Astrocyte of the hippocampus (primary cell): ENCODE measurements at regions not wholly inside any gene's neighbourhood (a gene's known extent, or its start where the extent isn't known, plus 50 kb on each side); places are given as distances from the start of the nearest gene placed in this dataset.
"Not testable (repeated sequence)": the region's sequence is repeated elsewhere in the genome, so short reads cannot be mapped to it uniquely, and the experiment has no call there.

Experiments
- DNase-seq: peaks from one replicate; pipeline ENCODE4 v3.0.0; 2011; ENCODE audit warnings: low read depth, low spot score

DNA sequence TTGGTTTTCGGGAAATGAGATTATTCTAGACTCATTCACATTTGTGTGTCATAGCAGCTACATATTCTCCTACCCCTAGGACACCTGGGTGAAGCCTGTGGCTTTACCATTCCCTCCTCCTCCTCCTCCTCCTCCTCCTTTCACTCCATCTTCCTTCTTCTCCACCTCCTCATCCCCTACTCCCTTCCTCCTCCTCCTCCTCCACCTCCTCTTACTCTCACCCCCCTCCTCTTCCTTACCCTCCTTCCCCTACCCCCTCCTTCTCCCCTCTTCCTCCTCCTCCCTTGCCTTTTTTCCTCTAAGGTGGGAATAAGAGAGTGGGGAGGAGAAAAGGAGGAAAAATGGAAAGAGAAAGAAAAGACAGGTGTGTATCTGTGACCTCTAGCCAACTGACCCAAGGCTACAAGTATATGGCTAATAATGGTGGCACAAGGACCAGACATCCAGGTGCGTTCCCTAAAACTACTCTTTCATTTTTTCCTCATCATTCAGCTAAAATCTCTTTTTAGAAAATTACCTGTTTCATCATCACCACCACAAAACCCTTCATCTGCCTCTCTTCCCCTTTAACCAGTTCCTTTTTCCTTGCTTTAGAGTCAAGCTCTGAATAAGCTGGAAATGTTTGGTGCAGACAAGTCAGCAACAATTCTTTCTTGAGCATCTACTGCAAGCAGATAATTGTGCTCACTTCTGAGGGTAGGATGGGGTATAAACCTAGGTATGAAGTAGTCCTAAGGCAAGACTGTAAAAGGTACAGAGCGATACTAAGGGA is 149.8 kb upstream of the FOXN3 start:
- no peak for DNase-seq

GRCh38 chr14:89566180-89566579 is 149.1 kb upstream of the FOXN3 start:
- DNase-seq, result no peak

GRCh38 chr14:89565607-89566006 is 148.6 kb upstream of the FOXN3 start:
- DNase-seq, result peak; percentile 38

DNA sequence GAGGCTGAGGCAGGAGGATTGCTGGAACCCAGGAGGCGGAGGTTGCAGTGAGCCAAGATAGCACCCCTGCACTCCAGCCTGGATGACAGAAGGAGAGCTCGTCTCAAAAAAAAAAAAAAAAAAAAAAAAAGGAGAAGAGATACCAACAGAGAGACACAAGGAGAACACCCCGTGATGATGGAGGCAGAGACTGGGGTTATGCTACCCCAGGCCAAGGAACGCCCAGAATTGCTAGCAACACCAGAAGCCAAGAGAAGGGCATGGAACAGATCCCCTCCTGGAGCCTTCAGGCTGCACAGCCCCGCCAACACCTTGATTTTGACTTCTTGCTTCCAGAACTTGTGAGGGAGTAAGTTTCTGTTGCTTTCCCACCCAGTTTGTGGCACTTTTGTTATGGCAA is 148.0 kb upstream of the FOXN3 start:
- no peak for DNase-seq

DNA sequence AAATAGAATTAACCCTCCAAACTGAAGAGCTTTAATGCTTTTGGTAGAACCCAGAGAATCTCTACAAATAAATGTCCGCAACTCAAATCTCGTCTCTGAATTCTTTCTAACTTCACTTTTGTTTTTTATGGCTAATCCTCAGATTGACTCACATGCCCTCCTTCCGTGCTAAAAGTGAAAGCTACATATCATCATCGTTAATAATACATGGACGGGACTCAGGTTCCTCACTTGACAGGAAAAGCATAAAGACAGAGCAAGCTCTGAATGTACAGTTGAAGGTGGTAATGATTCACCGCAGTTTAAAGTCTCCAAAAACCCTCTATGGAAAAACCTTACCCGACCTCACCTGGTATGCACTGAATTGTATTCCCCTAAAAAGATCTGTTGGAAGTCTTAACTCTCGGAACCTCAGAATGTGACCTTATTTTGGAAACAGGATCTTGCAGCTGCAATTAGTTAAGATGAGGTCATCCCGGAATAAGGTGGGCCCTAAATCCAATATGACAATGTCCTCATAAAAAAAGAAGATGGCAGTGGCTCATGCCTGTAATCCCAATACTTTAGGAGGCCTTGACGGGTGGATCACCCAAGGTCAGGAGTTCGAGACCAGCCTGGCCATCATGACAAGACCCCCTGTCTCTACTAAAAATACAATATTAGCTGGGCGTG is 147.4 kb upstream of the FOXN3 start:
- DNase-seq, result peak; percentile 3

- no peak for DNase-seq
Observed at GRCh38 chr14:89563471-89563870, 146.4 kb upstream of the FOXN3 start.

DNA sequence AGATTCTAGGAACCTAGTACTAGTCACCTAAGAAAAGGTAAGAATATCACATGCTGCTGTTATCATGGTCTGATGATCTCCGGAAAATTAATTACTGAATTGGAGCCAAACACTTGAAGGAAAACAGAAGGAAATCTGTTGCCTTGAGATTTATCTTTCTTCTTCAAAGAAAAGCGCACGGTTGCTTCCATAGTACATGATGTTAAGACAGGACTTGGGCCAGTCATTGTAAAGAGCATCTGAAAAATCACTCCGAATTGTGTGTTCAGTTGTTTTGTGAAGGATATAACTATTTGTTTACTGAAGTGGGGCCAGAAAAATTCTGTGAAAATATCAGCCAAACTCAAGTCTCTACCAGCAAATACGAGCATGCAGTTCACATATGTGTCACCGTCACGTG is 134.9 kb upstream of the FOXN3 start:
- DNase-seq, result no peak

DNA sequence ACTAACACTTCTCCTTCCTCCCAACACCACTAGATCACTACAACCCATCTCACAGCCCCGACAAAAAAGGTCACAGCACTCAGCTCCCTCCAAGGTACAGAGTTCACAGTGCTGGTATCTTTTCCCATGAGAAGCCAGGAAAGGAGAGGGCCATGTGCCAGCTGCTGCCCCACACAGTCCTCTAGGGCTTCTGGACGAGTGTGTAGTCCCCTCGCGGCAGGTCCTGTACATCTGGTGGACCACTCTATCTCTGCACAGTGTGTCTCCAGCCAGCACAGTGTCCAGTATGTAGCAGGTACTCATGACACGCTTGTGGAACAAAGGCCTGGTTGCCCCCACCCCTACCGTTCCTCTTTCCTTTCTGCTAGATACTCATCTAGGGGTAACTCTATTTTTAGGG is 134.4 kb upstream of the FOXN3 start:
- DNase-seq, result no peak

DNA sequence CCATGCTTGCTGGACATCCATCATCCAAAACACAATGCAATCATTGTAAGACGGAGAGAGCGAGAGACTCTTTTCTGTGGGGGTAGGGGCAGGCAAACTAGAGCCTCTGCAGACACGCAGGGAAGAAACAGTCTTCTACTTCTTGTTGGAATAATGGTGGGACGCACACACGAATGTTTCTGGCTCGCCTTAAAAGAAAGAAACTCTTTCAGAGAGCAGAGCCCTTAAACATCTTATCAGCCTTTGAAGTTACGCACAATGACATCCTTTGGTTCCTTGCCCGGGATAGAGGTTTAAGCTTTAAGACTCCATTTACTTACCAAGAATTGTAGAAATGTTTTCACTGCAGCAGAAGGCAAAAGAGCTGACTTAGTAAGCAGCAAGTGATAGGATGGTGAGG is 133.8 kb upstream of the FOXN3 start:
- DNase-seq, result peak; percentile 38

DNA sequence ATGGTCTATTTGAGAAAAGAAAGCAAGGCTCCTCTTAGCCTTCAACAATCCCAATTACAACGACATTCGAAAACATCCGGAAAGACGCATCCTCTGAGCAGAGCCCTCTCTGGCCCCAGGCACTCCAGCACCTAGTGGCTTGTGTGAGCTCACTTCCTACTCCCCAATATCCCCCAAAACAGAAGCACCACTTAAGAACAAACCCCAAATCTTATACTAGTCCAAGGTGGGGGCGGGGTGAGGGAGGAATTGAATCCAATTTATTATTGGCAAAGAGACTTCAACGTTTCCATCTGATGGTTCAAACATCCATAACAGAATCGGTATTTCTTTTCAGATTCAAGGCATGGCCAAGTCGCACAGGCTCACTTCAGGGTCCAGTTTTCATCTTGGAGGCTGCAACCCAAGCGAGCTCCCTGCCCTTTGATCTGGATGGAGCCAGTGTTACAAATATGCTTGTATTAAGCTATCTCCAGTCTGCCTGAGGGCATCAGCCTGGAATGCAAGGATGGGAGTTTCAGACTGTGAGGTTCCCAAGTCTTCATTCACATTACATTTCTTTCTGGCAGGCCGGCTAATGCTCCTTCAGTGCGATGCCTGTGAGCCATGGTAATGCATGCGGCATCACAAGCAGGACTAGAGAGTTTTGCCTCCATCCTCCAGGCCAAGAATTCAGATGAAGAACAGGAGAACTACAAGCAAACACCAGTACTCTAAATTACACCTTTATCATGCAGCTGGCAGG is 132.5 kb upstream of the FOXN3 start:
- peak; percentile 49 for DNase-seq

DNA sequence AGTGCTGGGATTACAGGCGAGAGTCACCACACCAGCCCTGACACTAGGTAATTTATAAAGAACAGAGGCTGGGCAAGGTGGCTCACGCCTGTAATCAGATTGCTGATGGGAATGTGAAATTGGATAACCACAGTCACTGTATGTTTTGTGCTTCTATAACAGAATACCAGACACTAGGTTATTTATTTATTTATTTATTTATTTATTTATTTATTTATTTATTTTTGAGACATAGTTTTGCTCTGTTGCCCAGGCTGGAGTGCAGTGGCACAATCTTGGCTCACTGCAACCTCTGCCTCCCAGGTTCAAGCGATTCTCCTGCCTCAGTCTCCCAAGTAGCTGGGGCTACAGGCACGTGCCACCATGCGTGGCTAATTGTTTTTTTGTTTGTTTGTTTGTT is 130.0 kb upstream of the FOXN3 start:
- not testable (repeated sequence) for DNase-seq

GRCh38 chr14:89544636-89545301 is 127.7 kb upstream of the FOXN3 start:
- DNase-seq, result no peak

- peak; percentile 81 for DNase-seq
Observed at GRCh38 chr14:89543425-89543790, 126.4 kb upstream of the FOXN3 start.

- peak; percentile 26 for DNase-seq
Observed at GRCh38 chr14:89542786-89543424, 125.9 kb upstream of the FOXN3 start.

DNA sequence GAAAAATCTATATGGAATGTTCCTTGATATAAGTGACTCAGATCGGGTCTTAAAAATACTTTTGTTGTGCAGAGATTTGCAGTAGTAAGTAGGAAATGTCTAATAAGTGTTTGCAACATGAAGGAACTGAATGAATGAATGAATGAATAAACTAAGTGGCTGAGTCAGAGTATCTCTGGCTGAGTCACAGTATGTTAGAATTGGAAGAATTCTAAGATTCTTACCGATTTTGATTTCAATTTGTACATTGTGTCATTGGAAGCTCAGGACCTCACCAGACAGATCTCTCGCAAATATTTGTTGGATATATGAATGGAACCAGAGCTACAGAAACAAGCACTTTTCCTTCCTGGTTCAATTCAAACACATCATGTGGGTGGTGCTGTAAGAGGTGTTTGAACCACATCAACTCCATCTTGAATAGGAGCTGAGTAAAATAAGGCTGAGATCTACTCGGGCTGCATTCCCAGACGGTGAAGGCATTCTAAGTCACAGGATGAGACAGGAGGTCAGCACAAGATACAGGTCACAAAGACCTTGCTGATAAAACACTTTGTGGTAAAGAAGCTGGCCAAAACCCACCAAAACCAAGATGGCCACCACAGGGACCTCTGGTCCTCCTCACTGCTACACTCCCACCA is 123.9 kb upstream of the FOXN3 start:
- DNase-seq, result peak; percentile 54

- DNase-seq, result peak; percentile 76
Observed at GRCh38 chr14:89540009-89540829, 123.2 kb upstream of the FOXN3 start.

GRCh38 chr14:89537911-89538310 is 120.9 kb upstream of the FOXN3 start:
- DNase-seq, result no peak

DNA sequence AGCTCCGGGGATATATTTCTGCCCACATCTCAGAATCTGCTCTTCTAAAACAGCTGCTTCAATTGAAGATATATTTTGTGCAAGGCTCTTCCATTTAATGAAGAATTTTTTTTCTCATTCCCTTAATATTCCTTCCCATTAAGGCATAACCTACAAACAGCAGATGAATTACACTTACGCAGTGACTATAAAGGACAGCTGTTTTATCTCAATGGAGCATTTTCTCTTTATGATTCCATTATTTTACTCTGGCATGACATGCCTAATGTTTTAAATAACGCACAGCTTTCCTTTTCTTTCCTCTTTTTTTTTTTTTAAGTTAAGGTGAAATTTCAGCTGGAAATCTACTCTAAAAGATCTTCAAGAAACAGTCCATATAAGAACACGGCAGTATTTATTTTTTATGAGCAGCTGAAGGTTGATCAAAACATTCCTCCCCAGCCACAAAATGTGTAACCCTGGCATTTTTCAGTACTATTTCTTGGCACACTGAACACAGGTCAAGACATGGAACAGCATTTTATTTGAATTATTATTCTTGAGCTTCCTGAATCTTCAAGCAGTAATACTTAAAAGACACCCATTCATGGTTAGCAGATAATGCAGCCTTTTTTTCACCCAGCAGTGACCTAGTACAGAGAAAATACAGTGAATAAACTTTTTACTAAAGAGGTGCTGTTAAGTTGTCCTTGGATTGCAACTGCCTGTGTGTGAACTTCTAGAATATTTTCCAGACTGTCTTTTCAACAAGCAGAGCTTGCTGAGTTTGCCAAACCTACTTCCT is 118.1 kb upstream of the FOXN3 start:
- peak; percentile 52 for DNase-seq

- no peak for DNase-seq
Observed at GRCh38 chr14:89533766-89534165, 116.7 kb upstream of the FOXN3 start.
